Dermis microvascular lymphatic vessel endothelial cell (primary cell): ENCODE measurements at regions not wholly inside any gene's neighbourhood (a gene's known extent, or its start where the extent isn't known, plus 50 kb on each side); places are given as distances from the start of the nearest gene placed in this dataset.

Source experiments
- DNase-seq, 2 donors: peaks; one replicate each; pipeline versions ENCODE4 v3.0.0 to v3.0.0-alpha.2; 2010; ENCODE audit warnings: low read depth in 2 of 2

DNA sequence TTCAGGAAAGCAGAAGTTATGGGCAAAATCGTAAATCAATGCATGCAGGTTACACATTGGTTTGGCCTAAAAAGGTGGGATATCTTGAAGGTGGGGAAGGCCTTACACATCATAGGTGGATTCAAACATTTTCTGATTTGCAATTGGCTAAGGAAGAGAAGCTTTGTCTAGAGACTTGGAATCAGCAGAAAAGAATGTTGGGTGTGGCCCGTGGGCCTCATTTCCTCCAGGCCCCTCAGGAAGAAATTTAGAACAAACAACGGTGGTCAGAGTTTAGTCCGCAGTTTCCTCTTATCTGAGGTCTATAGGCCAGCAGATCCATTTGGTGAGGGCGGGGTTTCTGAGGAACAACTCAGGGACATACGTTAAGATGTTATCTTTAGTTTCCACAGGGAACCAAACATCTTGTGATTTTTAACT lies 50.9 kb upstream of the AFF3 start:
- peak in 1 of 2 donors; percentile 52 for DNase-seq

DNA sequence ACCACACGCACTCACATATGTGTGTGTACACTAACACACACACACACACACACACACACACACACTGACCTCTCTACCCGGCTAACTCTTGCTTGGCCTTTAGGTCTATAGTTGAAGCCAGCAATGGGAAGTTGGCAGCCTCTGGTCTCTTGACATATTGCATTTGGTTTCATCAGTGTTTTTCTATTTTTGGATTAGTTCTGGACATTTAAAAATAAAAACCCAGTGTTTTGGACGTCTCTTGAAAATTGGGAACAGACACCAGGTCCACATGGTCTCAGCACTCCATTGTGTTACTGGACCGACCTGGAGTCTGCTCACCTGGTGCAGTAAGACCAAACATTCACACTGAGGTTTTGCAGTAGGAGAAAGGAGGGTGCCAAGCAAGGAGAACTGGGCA lies 50.4 kb upstream of the AFF3 start:
- DNase-seq = no peak

DNA sequence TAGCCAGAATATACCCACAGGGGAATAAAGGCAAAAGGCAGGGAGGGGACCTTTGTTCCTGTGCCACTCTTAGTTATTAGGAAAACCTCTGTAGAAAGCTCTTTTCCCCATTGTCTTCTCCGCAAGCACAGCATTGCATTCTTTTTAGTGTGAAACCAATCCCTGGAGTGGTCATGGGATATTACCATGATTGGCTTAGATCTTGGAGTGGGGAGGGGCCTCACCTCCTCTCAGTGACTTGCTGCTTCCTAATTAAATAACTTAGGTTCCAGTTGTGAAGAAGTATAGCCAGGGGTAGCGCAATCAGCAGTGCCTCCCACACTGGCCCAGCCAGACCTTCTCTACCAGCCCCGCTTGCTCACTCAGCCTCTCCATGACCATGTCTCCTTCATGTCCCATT lies 49.9 kb upstream of the AFF3 start:
- DNase-seq = no peak
